ENCODE measurements at regions not wholly inside any gene's neighbourhood (a gene's known extent, or its start where the extent isn't known, plus 50 kb on each side); places are given as distances from the start of the nearest gene placed in this dataset.

- no peaks in the 10 kb centered on the region for H3F3A ChIP-seq (ENCODE audit: insufficient read depth, low read length, poor library complexity, severe bottlenecking)
- H2AFZ ChIP-seq (ENCODE audit: low read depth, low read length): no peak overlapping the region
- no peaks in the 10 kb centered on the region for H3K79me2 ChIP-seq (replicated peaks; ENCODE audit: insufficient read depth, low read length)
- H3K4me2 ChIP-seq (ENCODE audit: low read length): no peak overlapping the region
- H3K9me2 ChIP-seq (ENCODE audit: insufficient read depth, low read length): no peaks in the 10 kb centered on the region
- TF ChIP-seq MXI1 (conservative IDR thresholded peaks at IDR 0.05; ENCODE audit: poor library complexity, severe bottlenecking): no peak
- TF ChIP-seq, protein P1, sequence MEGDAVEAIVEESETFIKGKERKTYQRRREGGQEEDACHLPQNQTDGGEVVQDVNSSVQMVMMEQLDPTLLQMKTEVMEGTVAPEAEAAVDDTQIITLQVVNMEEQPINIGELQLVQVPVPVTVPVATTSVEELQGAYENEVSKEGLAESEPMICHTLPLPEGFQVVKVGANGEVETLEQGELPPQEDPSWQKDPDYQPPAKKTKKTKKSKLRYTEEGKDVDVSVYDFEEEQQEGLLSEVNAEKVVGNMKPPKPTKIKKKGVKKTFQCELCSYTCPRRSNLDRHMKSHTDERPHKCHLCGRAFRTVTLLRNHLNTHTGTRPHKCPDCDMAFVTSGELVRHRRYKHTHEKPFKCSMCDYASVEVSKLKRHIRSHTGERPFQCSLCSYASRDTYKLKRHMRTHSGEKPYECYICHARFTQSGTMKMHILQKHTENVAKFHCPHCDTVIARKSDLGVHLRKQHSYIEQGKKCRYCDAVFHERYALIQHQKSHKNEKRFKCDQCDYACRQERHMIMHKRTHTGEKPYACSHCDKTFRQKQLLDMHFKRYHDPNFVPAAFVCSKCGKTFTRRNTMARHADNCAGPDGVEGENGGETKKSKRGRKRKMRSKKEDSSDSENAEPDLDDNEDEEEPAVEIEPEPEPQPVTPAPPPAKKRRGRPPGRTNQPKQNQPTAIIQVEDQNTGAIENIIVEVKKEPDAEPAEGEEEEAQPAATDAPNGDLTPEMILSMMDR (IDR thresholded peaks at IDR 0.05; ENCODE audit: poor library complexity, severe bottlenecking): no peak
- TF ChIP-seq EZH2 (IDR thresholded peaks at IDR 0.05; ENCODE audit: borderline replicate concordance, insufficient read depth, low read length, poor library complexity, severe bottlenecking): no peak
- no peak for TF ChIP-seq REST (IDR thresholded peaks at IDR 0.05; ENCODE audit: borderline replicate concordance)
- no peak for TF ChIP-seq POLR2AphosphoS5 (IDR thresholded peaks at IDR 0.05)
- no peak for TF ChIP-seq SMC3 (conservative IDR thresholded peaks at IDR 0.05; ENCODE audit: poor library complexity)
- no peak for TF ChIP-seq EP300 (conservative IDR thresholded peaks at IDR 0.05; ENCODE audit: poor library complexity, severe bottlenecking)
- TF ChIP-seq RAD21 (conservative IDR thresholded peaks at IDR 0.05): no peak
- H3K4me3 ChIP-seq (ENCODE audit: low read length): no peak overlapping the region
- no peaks in the 10 kb centered on the region for H4K20me1 ChIP-seq (ENCODE audit: insufficient read depth)
- no peak overlapping the region for H3K9ac ChIP-seq (ENCODE audit: low read length)
- no peak overlapping the region for H3K27ac ChIP-seq (ENCODE audit: low read length)
- no peaks in the 10 kb centered on the region for H3K9me3 ChIP-seq (ENCODE audit: low read length)
- no peaks in the 10 kb centered on the region for H3K36me3 ChIP-seq (ENCODE audit: insufficient read depth, low read length)
- H3K27me3 ChIP-seq (ENCODE audit: insufficient read depth, low read depth, low read length): no peaks in the 10 kb centered on the region
These were observed 868.8 kb downstream of the NTRK3 start for GRCh38 chr15:87387766-87388165.

GRCh38 chr15:87374339-87374738 is 882.2 kb downstream of the NTRK3 start:
- H3K9ac ChIP-seq (ENCODE audit: low read length): no peak overlapping the region
- H3K9me2 ChIP-seq (ENCODE audit: insufficient read depth, low read length): no peaks in the 10 kb centered on the region
- no peak overlapping the region for H3K27ac ChIP-seq (ENCODE audit: low read length)
- no peak overlapping the region for H2AFZ ChIP-seq (ENCODE audit: low read depth, low read length)
- H3K27me3 ChIP-seq (ENCODE audit: insufficient read depth, low read depth, low read length): no peaks in the 10 kb centered on the region
- H3K9me3 ChIP-seq (ENCODE audit: low read length): peaks cover 5% of the 10 kb centered on the region
- no peaks in the 10 kb centered on the region for H3K36me3 ChIP-seq (ENCODE audit: insufficient read depth, low read length)
- H3K4me3 ChIP-seq (ENCODE audit: low read length): no peak overlapping the region
- no peaks in the 10 kb centered on the region for H4K20me1 ChIP-seq (ENCODE audit: insufficient read depth)
- no peaks in the 10 kb centered on the region for H3K79me2 ChIP-seq (replicated peaks; ENCODE audit: insufficient read depth, low read length)
- H3F3A ChIP-seq (ENCODE audit: insufficient read depth, low read length, poor library complexity, severe bottlenecking): no peaks in the 10 kb centered on the region
- TF ChIP-seq, protein P1 (IDR thresholded peaks at IDR 0.05; ENCODE audit: poor library complexity, severe bottlenecking): no peak
- TF ChIP-seq POLR2AphosphoS5 (IDR thresholded peaks at IDR 0.05): no peak
- TF ChIP-seq EP300 (conservative IDR thresholded peaks at IDR 0.05; ENCODE audit: poor library complexity, severe bottlenecking): no peak
- no peak for TF ChIP-seq TAF1 (IDR thresholded peaks at IDR 0.05; ENCODE audit: low read depth)
- TF ChIP-seq EZH2 (IDR thresholded peaks at IDR 0.05; ENCODE audit: borderline replicate concordance, insufficient read depth, low read length, poor library complexity, severe bottlenecking): no peak
- no peak for TF ChIP-seq REST (IDR thresholded peaks at IDR 0.05; ENCODE audit: borderline replicate concordance)
- TF ChIP-seq RAD21 (conservative IDR thresholded peaks at IDR 0.05): no peak
- no peak for TF ChIP-seq MXI1 (conservative IDR thresholded peaks at IDR 0.05; ENCODE audit: poor library complexity, severe bottlenecking)
- no peak for TF ChIP-seq SMC3 (conservative IDR thresholded peaks at IDR 0.05; ENCODE audit: poor library complexity)
- no peak overlapping the region for H3K4me2 ChIP-seq (ENCODE audit: low read length)

All from neural cell (in vitro differentiated cells).